Neural crest cell (in vitro differentiated cells): ENCODE measurements at regions not wholly inside any gene's neighbourhood (a gene's known extent, or its start where the extent isn't known, plus 50 kb on each side); places are given as distances from the start of the nearest gene placed in this dataset.

Experiments
- DNase-seq: peaks from one replicate; pipeline ENCODE4 v3.0.0; 2021; ENCODE audit warnings: low read depth, mixed read lengths, low spot score
- H3K27ac Mint-ChIP-seq: one replicate; pipeline ENCODE4 v1.8.0; 2021; ENCODE audit warnings: mild to moderate bottlenecking, mixed read lengths; ENCODE audit not compliant: unreplicated experiment
- H3K27me3 Mint-ChIP-seq: 2 replicates; pipeline ENCODE4 v1.8.0; 2021; ENCODE audit warnings: low read depth, mild to moderate bottlenecking, mixed read lengths
- H3K36me3 Mint-ChIP-seq: 2 replicates; pipeline ENCODE4 v1.8.0; 2021; ENCODE audit warnings: low read depth, mild to moderate bottlenecking, mixed read lengths
- H3K4me1 Mint-ChIP-seq: 2 replicates; pipeline ENCODE4 v1.8.0; 2021; ENCODE audit warnings: mixed read lengths
- H3K4me3 Mint-ChIP-seq: one replicate; pipeline ENCODE4 v1.8.0; 2021; ENCODE audit warnings: mild to moderate bottlenecking, mixed read lengths
- H3K9me3 Mint-ChIP-seq: 2 replicates; pipeline ENCODE4 v1.8.0; 2021; ENCODE audit warnings: mixed read lengths
- TF ChIP-seq, protein P1 (sequence below): fragments of 200-600 bp; sonication (generic); conservative IDR thresholded peaks from 2 replicates; pipeline ENCODE4 v1.5.0; 2021; ENCODE audit warnings: antibody characterized with exemption, mild to moderate bottlenecking

DNA sequence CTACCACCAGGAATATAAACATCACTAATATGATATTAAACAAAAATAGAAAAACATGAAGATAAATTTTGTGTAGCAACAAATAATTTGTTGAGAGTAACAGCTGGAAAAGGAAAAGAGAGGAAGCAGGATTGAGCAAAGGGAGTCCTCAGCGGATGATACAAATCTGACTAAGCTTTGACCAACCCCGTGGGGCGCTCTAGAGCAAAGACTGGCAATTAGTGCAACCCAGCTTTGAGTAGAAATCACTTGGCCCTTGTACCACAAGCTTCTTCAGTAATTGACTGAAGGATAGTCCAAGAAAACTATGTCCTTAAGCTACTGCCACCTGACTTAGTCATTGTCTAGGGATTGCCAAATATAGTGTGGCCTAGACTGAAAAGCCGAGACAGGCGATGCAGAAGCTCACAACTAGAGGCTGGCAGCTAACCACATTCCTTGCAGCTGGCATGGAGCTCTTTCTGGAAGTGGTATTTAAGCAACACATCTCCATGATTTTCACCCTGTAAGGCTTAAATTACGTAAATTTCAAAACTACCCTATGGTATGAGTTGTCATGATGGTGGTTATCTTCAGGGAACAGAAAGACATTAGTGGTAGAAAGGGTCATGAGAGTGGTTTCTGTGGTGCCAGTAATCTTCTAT is 396.0 kb downstream of the PDGFC start:
- Mint-ChIP-seq H3K36me3 (no peaks in the 10 kb centered on the region), H3K4me3 (no peak overlapping the region), H3K27ac (no peak overlapping the region), H3K4me1 (peaks cover 7% of the 10 kb centered on the region), H3K9me3 (peaks cover 2% of the 10 kb centered on the region), H3K27me3 (no peaks in the 10 kb centered on the region)
- DNase-seq, result no peak
- TF ChIP-seq, protein P1, sequence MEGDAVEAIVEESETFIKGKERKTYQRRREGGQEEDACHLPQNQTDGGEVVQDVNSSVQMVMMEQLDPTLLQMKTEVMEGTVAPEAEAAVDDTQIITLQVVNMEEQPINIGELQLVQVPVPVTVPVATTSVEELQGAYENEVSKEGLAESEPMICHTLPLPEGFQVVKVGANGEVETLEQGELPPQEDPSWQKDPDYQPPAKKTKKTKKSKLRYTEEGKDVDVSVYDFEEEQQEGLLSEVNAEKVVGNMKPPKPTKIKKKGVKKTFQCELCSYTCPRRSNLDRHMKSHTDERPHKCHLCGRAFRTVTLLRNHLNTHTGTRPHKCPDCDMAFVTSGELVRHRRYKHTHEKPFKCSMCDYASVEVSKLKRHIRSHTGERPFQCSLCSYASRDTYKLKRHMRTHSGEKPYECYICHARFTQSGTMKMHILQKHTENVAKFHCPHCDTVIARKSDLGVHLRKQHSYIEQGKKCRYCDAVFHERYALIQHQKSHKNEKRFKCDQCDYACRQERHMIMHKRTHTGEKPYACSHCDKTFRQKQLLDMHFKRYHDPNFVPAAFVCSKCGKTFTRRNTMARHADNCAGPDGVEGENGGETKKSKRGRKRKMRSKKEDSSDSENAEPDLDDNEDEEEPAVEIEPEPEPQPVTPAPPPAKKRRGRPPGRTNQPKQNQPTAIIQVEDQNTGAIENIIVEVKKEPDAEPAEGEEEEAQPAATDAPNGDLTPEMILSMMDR, result no peak

DNA sequence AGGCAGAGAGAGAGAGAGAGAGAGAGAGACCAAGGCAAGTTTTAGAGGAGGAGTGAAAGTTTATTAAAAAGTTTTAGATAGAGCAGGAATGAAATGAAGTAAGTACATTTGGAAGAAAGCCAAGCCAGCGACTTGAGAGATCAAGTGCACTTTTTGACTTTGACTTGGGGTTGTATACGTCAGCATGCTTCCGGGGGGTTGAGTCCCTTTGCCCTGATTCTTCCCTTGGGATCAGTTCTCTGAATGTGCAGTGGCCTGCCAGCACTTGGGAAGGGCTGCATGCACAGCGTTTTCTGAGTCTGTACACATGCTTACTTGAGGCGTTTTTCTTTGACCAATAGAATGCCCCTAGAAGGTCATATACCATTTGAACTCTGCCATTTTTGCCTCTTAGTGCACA is 400.5 kb downstream of the PDGFC start:
- H3K36me3 Mint-ChIP-seq, result no peaks in the 10 kb centered on the region
- H3K9me3 Mint-ChIP-seq, result peaks cover 5% of the 10 kb centered on the region
- peaks cover 28% of the 10 kb centered on the region for H3K4me1 Mint-ChIP-seq
- H3K4me3 Mint-ChIP-seq, result no peak overlapping the region
- DNase-seq, result no peak
- TF ChIP-seq, protein P1, result no peak
- H3K27ac Mint-ChIP-seq, result no peak overlapping the region
- no peaks in the 10 kb centered on the region for H3K27me3 Mint-ChIP-seq

DNA sequence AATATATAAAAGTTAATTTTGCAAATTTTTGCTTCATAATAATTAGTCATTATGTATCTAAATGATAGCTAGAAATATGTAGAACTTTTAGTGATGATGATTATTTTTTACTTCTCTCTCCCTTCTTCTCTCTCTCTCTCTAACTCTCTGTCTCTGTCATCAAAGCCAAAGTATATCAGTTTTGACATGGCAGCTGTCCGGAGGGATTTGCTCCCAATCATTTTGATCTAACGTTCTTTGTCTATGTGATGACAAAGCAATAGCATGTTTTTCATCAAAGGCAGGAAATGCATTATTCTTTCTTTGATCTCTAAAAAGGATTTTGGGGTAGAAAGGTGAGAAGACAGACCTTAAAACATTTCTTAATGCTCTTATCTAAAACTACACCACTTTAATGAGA is 402.1 kb downstream of the PDGFC start:
- Mint-ChIP-seq H3K9me3 (peaks cover 5% of the 10 kb centered on the region), H3K27me3 (no peaks in the 10 kb centered on the region), H3K4me1 (peaks cover 28% of the 10 kb centered on the region), H3K36me3 (no peaks in the 10 kb centered on the region), H3K27ac (peak overlapping the region; percentile 44), H3K4me3 (no peak overlapping the region)
- no peak for DNase-seq
- TF ChIP-seq, protein P1, result no peak

DNA sequence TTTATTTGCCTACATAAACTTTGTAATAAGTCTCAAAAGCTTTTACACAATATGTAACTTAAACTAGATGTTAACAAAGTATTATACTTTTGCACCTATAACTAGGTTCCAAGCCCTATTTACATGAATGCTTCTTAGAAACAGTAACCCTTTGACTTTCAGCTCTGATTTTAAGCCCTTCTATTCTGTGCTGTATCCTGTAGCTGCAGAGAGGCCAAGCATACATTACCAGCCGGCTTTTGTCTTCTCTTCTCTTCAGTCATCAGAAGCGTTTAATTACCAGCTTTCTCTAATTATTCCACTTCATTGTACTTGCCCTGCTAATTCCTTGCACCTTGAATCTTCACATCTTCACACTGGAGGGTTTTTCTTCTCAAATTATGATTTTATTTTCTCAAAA is 403.1 kb downstream of the PDGFC start:
- TF ChIP-seq, protein P1, result no peak
- Mint-ChIP-seq H3K27ac (peak overlapping the region; percentile 60), H3K36me3 (no peaks in the 10 kb centered on the region), H3K9me3 (peaks cover 2% of the 10 kb centered on the region), H3K27me3 (no peaks in the 10 kb centered on the region), H3K4me3 (no peak overlapping the region), H3K4me1 (peaks cover 32% of the 10 kb centered on the region)
- DNase-seq, result no peak

DNA sequence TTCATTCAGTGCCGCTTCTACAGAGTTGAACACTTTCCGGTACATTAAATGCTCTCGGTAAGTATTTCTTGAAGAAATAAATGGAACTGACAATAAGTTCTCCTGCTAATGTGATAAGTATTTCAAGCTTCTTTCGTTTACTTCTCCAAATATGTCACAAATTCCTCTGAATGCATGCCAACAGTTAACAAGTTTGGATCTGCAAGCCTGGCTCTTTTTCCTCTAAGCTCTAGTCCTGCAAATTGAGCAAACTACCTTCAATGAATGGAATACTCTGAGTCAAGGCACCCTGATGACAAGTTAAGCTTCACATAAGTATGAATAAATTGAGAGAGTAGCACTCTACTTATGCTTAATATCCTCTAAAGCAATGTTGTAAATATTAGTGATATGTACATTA is 403.6 kb downstream of the PDGFC start:
- H3K9me3 Mint-ChIP-seq, result peaks cover 2% of the 10 kb centered on the region
- peaks cover 33% of the 10 kb centered on the region for H3K4me1 Mint-ChIP-seq
- H3K27me3 Mint-ChIP-seq, result no peaks in the 10 kb centered on the region
- H3K4me3 Mint-ChIP-seq, result no peak overlapping the region
- no peak overlapping the region for H3K27ac Mint-ChIP-seq
- H3K36me3 Mint-ChIP-seq, result no peaks in the 10 kb centered on the region
- TF ChIP-seq, protein P1, result no peak
- DNase-seq, result no peak
